ENCODE measurements at regions not wholly inside any gene's neighbourhood (a gene's known extent, or its start where the extent isn't known, plus 50 kb on each side); places are given as distances from the start of the nearest gene placed in this dataset.
A peak's percentile ranks its signal among the peaks of the same experiment; 100 is the strongest.

- DNase-seq: no peak
Observed at GRCh38 chr5:137567226-137567625, 68.1 kb upstream of the SPOCK1 start.

- no peak for DNase-seq
Observed at GRCh38 chr5:137566780-137567179, 67.7 kb upstream of the SPOCK1 start.

GRCh38 chr5:137566118-137566541 is 67.0 kb upstream of the SPOCK1 start:
- no peak for DNase-seq

GRCh38 chr5:137565450-137565849 is 66.3 kb upstream of the SPOCK1 start:
- no peak for DNase-seq

GRCh38 chr5:137564398-137564961 is 65.4 kb upstream of the SPOCK1 start:
- DNase-seq: no peak

- DNase-seq: peak; percentile 46
Observed at GRCh38 chr5:137563646-137564397, 64.7 kb upstream of the SPOCK1 start.

- peak; percentile 52 for DNase-seq
Observed at GRCh38 chr5:137563301-137563645, 64.1 kb upstream of the SPOCK1 start.

- DNase-seq: no peak
Observed at GRCh38 chr5:137561608-137562007, 62.5 kb upstream of the SPOCK1 start.

- DNase-seq: no peak
Observed at GRCh38 chr5:137560420-137560819, 61.3 kb upstream of the SPOCK1 start.
